DMS79 treated with DMSO at 0.1 percent for 48 hours (cell line): ENCODE measurements at regions not wholly inside any gene's neighbourhood (a gene's known extent, or its start where the extent isn't known, plus 50 kb on each side); places are given as distances from the start of the nearest gene placed in this dataset.
"Not testable (repeated sequence)": the region's sequence is repeated elsewhere in the genome, so short reads cannot be mapped to it uniquely, and the experiment has no call there.

Experiments
- DNase-seq: peaks from one replicate; lab custom pipeline; 2025; lab: John Stamatoyannopoulos, UW

- no peak for DNase-seq
Observed at GRCh38 chr7:1300206-1300605, 67.5 kb downstream of the UNCX start.

GRCh38 chr7:1300636-1301035 is 68.0 kb downstream of the UNCX start:
- DNase-seq = no peak

- DNase-seq = no peak
Observed at GRCh38 chr7:1301054-1301881, 68.6 kb downstream of the UNCX start.

GRCh38 chr7:1301882-1302251 is 69.2 kb downstream of the UNCX start:
- no peak for DNase-seq

- DNase-seq = no peak
Observed at GRCh38 chr7:1302936-1303335, 70.3 kb downstream of the UNCX start.

- not testable (repeated sequence) for DNase-seq
Observed at GRCh38 chr7:1304011-1304410, 71.3 kb downstream of the UNCX start.

GRCh38 chr7:1305873-1306272 is 73.2 kb downstream of the UNCX start:
- no peak for DNase-seq

- no peak for DNase-seq
Observed at GRCh38 chr7:1307828-1308227, 75.2 kb downstream of the UNCX start.

- DNase-seq = no peak
Observed at GRCh38 chr7:1309290-1309689, 76.6 kb downstream of the UNCX start.

GRCh38 chr7:1309996-1310395 is 77.3 kb downstream of the UNCX start:
- no peak for DNase-seq

- no peak for DNase-seq
Observed at GRCh38 chr7:1310936-1311335, 78.3 kb downstream of the UNCX start.

- DNase-seq = no peak
Observed at GRCh38 chr7:1311406-1312135, 78.9 kb downstream of the UNCX start.

- no peak for DNase-seq
Observed at GRCh38 chr7:1312136-1313070, 79.7 kb downstream of the UNCX start.

- DNase-seq = no peak
Observed at GRCh38 chr7:1313613-1314012, 80.9 kb downstream of the UNCX start.

- DNase-seq = no peak
Observed at GRCh38 chr7:1314021-1314907, 81.6 kb downstream of the UNCX start.

- DNase-seq = no peak
Observed at GRCh38 chr7:1314908-1315450, 82.3 kb downstream of the UNCX start.

GRCh38 chr7:1316086-1316485 is 83.4 kb downstream of the UNCX start:
- DNase-seq = no peak

- DNase-seq = no peak
Observed at GRCh38 chr7:1317646-1318045, 85.0 kb downstream of the UNCX start.

GRCh38 chr7:1318051-1318450 is 85.4 kb downstream of the UNCX start:
- DNase-seq = no peak

- DNase-seq = no peak
Observed at GRCh38 chr7:1318661-1319060, 86.0 kb downstream of the UNCX start.

- no peak for DNase-seq
Observed at GRCh38 chr7:1320616-1321240, 88.1 kb downstream of the UNCX start.
